HEK293 (cell line): ENCODE measurements at regions not wholly inside any gene's neighbourhood (a gene's known extent, or its start where the extent isn't known, plus 50 kb on each side); places are given as distances from the start of the nearest gene placed in this dataset.

ENCODE experiments used
- CTCF ChIP-seq: fragments of 450-650 bp; formaldehyde crosslinking; IDR thresholded peaks from 2 replicates; pipeline ENCODE4 v1.5.1; 2016; ENCODE audit warnings: missing biosample characterization, missing genetic modification characterization
- MYNN ChIP-seq: fragments of 450-650 bp; formaldehyde crosslinking; IDR thresholded peaks from 2 replicates; pipeline ENCODE4 v1.5.1; 2016; ENCODE audit warnings: missing biosample characterization, missing genetic modification characterization, borderline replicate concordance
- TCF7L2 ChIP-seq: IDR thresholded peaks from 2 replicates; pipeline ENCODE4 v1.6.1; 2011; ENCODE audit warnings: low read depth, mild to moderate bottlenecking, inconsistent platforms, low read length, moderate library complexity, borderline replicate concordance
- WT1 ChIP-seq: fragments of 450-650 bp; formaldehyde crosslinking; IDR thresholded peaks from 2 replicates; pipeline ENCODE4 v1.5.1; 2016; ENCODE audit warnings: missing biosample characterization, missing genetic modification characterization
- YY1 ChIP-seq: fragments of 450-650 bp; formaldehyde crosslinking; IDR thresholded peaks from 2 replicates; pipeline ENCODE4 v1.5.1; 2018; ENCODE audit warnings: missing biosample characterization, missing genetic modification characterization
- ZBTB7A ChIP-seq: fragments of 450-650 bp; formaldehyde crosslinking; IDR thresholded peaks from 2 replicates; pipeline ENCODE4 v1.5.1; 2016; ENCODE audit warnings: low read depth, missing biosample characterization, missing genetic modification characterization
- ZNF133 ChIP-seq: fragments of 450-650 bp; formaldehyde crosslinking; IDR thresholded peaks from 2 replicates; pipeline ENCODE4 v1.5.1; 2016; ENCODE audit warnings: missing biosample characterization, missing genetic modification characterization
- ZNF23 ChIP-seq: fragments of 450-650 bp; formaldehyde crosslinking; IDR thresholded peaks from 2 replicates; pipeline ENCODE4 v1.5.1; 2016; ENCODE audit warnings: missing biosample characterization, missing genetic modification characterization, borderline replicate concordance
- ZNF548 ChIP-seq: fragments of 450-650 bp; formaldehyde crosslinking; IDR thresholded peaks from 2 replicates; pipeline ENCODE4 v1.5.1; 2016; ENCODE audit warnings: missing biosample characterization, missing genetic modification characterization
- ZNF558 ChIP-seq: fragments of 450-650 bp; formaldehyde crosslinking; IDR thresholded peaks from 2 replicates; pipeline ENCODE4 v1.5.1; 2016; ENCODE audit warnings: missing biosample characterization, missing genetic modification characterization
- ZNF639 ChIP-seq: fragments of 450-650 bp; formaldehyde crosslinking; IDR thresholded peaks from 2 replicates; pipeline ENCODE4 v1.5.1; 2016; ENCODE audit warnings: missing biosample characterization, missing genetic modification characterization
- ZNF707 ChIP-seq: fragments of 450-650 bp; formaldehyde crosslinking; IDR thresholded peaks from 2 replicates; pipeline ENCODE4 v1.5.1; 2016; ENCODE audit warnings: missing biosample characterization, missing genetic modification characterization
- ZNF837 ChIP-seq: fragments of 450-650 bp; formaldehyde crosslinking; IDR thresholded peaks from 2 replicates; pipeline ENCODE4 v1.5.1; 2016; ENCODE audit warnings: missing biosample characterization, missing genetic modification characterization
- TF ChIP-seq, protein P1 (sequence below): fragments of 450-650 bp; IDR thresholded peaks from 2 replicates; pipeline ENCODE4 v1.5.1; 2018; ENCODE audit warnings: missing biosample characterization, mild to moderate bottlenecking, missing genetic modification characterization

GRCh38 chr3:103406320-103406850 is 971.6 kb downstream of the ZPLD1 start:
- TF ChIP-seq CTCF (tag by site-specific recombination) (no peak), ZNF837 (no peak), YY1 (tag by site-specific recombination) (no peak), ZNF23 (tag by site-specific recombination) (no peak), ZNF639 (tag by site-specific recombination) (no peak), WT1 (no peak), ZNF548 (tag by site-specific recombination) (no peak), ZNF558 (tag by site-specific recombination) (no peak), MYNN (no peak), ZNF707 (tag by site-specific recombination) (no peak), TCF7L2 (no peak), ZNF133 (tag by site-specific recombination) (no peak), ZBTB7A (tag by site-specific recombination) (no peak)
- TF ChIP-seq, protein P1, sequence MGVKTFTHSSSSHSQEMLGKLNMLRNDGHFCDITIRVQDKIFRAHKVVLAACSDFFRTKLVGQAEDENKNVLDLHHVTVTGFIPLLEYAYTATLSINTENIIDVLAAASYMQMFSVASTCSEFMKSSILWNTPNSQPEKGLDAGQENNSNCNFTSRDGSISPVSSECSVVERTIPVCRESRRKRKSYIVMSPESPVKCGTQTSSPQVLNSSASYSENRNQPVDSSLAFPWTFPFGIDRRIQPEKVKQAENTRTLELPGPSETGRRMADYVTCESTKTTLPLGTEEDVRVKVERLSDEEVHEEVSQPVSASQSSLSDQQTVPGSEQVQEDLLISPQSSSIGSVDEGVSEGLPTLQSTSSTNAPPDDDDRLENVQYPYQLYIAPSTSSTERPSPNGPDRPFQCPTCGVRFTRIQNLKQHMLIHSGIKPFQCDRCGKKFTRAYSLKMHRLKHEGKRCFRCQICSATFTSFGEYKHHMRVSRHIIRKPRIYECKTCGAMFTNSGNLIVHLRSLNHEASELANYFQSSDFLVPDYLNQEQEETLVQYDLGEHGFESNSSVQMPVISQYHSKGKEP (tag by site-specific recombination) = no peak
